ENCODE measurements at regions not wholly inside any gene's neighbourhood (a gene's known extent, or its start where the extent isn't known, plus 50 kb on each side); places are given as distances from the start of the nearest gene placed in this dataset.

DNA sequence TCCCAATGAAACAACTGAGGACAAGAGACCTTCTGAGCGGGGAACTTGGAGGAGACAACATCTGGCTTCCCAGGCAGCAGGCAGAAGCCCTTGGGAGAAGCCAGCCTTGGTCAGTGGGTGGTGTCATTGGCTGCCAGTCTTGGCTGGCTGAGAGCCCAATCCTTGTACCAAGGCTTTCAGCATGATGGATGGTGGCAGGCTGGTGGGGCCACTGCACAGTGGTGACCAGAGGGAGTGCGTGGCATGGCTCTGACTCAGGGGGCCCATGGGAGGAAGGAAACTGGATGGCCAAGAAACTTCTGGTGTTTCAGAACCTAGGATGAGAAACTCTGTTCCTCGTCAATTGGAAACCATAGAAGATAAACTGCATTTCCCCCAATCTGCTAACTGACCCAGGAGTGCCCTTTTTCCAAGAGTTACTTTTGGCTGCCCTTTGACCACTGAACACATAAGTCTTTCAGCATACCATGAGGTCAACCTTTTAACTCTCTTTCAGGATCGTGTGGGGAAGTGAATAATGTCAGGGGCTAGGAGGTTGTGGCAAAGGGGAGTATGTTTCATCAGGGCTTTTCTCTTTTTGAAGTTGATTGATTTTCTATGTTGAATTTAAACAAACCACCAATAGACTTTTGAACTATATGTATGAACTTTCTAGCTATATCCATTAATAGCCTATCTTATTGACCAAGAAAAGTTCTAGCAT is 60.9 kb downstream of the SOWAHB start:
- Histone ChIP-seq H3K27ac (ENCODE audit: low read depth, low read length) (no peak overlapping the region), H3K9ac (ENCODE audit: low read length) (no peak overlapping the region), H3K4me3 (replicated peaks in 1 of 2; ENCODE audit: low read depth in 1 of 2, low read length in 2 of 2) (no peak overlapping the region), H3K27me3 (ENCODE audit: insufficient read depth, low read length) (no peaks in the 10 kb centered on the region), H3K9me3 (ENCODE audit: control insufficient read depth in 1 of 2, insufficient read depth in 1 of 2, low read depth in 1 of 2, low read length in 2 of 2) (no peaks in the 10 kb centered on the region), H3K79me2 (ENCODE audit: insufficient read depth, low read length) (no peaks in the 10 kb centered on the region), H3K36me3 (ENCODE audit: control insufficient read depth in 1 of 2, insufficient read depth in 2 of 2, low read length in 2 of 2) (no peaks in the 10 kb centered on the region), H4K20me1 (ENCODE audit: insufficient read depth) (no peaks in the 10 kb centered on the region), H3K4me1 (ENCODE audit: control insufficient read depth in 1 of 2, insufficient read depth in 2 of 2, low read length in 2 of 2) (peaks cover 0 to 1% of the 10 kb centered on the region in 2 experiments; a peak in 1 of 4 replicates), H3K9me2 (ENCODE audit: insufficient read depth) (no peaks in the 10 kb centered on the region), H2AFZ (ENCODE audit: low read depth, low read length, poor library complexity, severe bottlenecking) (no peak overlapping the region), H3K4me2 (ENCODE audit: low read length) (no peak overlapping the region)
- POLR2A ChIA-PET = no interaction called here
- RAD21 ChIA-PET (ENCODE audit: low non-redundant PET in 1 of 2, low total read pairs in 2 of 2, uncharacterized antibody in 2 of 2, unreplicated experiment in 2 of 2) = no interaction called here
- no peak for TF ChIP-seq SIN3A (IDR thresholded peaks at IDR 0.05; ENCODE audit: low read depth)
- TF ChIP-seq, protein P1, sequence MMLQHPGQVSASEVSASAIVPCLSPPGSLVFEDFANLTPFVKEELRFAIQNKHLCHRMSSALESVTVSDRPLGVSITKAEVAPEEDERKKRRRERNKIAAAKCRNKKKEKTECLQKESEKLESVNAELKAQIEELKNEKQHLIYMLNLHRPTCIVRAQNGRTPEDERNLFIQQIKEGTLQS (IDR thresholded peaks at IDR 0.05) = no peak
- TF ChIP-seq, protein P2, sequence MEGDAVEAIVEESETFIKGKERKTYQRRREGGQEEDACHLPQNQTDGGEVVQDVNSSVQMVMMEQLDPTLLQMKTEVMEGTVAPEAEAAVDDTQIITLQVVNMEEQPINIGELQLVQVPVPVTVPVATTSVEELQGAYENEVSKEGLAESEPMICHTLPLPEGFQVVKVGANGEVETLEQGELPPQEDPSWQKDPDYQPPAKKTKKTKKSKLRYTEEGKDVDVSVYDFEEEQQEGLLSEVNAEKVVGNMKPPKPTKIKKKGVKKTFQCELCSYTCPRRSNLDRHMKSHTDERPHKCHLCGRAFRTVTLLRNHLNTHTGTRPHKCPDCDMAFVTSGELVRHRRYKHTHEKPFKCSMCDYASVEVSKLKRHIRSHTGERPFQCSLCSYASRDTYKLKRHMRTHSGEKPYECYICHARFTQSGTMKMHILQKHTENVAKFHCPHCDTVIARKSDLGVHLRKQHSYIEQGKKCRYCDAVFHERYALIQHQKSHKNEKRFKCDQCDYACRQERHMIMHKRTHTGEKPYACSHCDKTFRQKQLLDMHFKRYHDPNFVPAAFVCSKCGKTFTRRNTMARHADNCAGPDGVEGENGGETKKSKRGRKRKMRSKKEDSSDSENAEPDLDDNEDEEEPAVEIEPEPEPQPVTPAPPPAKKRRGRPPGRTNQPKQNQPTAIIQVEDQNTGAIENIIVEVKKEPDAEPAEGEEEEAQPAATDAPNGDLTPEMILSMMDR (IDR thresholded peaks at IDR 0.05 in 2 of 3, conservative IDR thresholded peaks at IDR 0.05 in 1 of 3; ENCODE audit: borderline replicate concordance in 1 of 3, insufficient read depth in 1 of 3, low read depth in 2 of 3, low read length in 2 of 3) = no peak
- TF ChIP-seq YY1 (IDR thresholded peaks at IDR 0.05; ENCODE audit: extremely low read depth, insufficient replicate concordance, low read depth, low read length) = no peak
- no peak for TF ChIP-seq JUND (IDR thresholded peaks at IDR 0.05)
- no peak for TF ChIP-seq CEBPB (IDR thresholded peaks at IDR 0.05; ENCODE audit: low read depth)
- TF ChIP-seq, protein P3, sequence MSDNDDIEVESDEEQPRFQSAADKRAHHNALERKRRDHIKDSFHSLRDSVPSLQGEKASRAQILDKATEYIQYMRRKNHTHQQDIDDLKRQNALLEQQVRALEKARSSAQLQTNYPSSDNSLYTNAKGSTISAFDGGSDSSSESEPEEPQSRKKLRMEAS (IDR thresholded peaks at IDR 0.05) = no peak
- no peak for TF ChIP-seq ZFX (IDR thresholded peaks at IDR 0.05)
- TF ChIP-seq ELF1 (IDR thresholded peaks at IDR 0.05; ENCODE audit: borderline replicate concordance, low read depth) = no peak
- TF ChIP-seq ZNF274 (IDR thresholded peaks at IDR 0.05; ENCODE audit: low read depth, low read length) = no peak
- TF ChIP-seq RAD21 (IDR thresholded peaks at IDR 0.05; ENCODE audit: low read depth) = no peak
- no peak for TF ChIP-seq EZH2phosphoT487 (IDR thresholded peaks at IDR 0.05; ENCODE audit: borderline replicate concordance)
- no peak for TF ChIP-seq CBX3 (IDR thresholded peaks at IDR 0.05; ENCODE audit: low read depth)
- TF ChIP-seq, protein P4, sequence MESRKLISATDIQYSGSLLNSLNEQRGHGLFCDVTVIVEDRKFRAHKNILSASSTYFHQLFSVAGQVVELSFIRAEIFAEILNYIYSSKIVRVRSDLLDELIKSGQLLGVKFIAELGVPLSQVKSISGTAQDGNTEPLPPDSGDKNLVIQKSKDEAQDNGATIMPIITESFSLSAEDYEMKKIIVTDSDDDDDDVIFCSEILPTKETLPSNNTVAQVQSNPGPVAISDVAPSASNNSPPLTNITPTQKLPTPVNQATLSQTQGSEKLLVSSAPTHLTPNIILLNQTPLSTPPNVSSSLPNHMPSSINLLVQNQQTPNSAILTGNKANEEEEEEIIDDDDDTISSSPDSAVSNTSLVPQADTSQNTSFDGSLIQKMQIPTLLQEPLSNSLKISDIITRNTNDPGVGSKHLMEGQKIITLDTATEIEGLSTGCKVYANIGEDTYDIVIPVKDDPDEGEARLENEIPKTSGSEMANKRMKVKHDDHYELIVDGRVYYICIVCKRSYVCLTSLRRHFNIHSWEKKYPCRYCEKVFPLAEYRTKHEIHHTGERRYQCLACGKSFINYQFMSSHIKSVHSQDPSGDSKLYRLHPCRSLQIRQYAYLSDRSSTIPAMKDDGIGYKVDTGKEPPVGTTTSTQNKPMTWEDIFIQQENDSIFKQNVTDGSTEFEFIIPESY (IDR thresholded peaks at IDR 0.05; ENCODE audit: extremely low read depth, insufficient replicate concordance, low read length) = no peak
- no peak for TF ChIP-seq EGR1 (IDR thresholded peaks at IDR 0.05; ENCODE audit: low read depth)
- TF ChIP-seq SRF (IDR thresholded peaks at IDR 0.05; ENCODE audit: low read depth) = no peak
- intact Hi-C loops (cut with micrococcal nuclease) = no loop called here
- DNase-seq (ENCODE audit: low read depth, low spot score) = no peak
- peak; percentile 55; the same call in 1 of the 2 replicates for ATAC-seq
- CTCF ChIA-PET = no interaction called here
- no TSS peak for BruUV-seq (replicated peaks)

Measured in HCT116 (cell line).